T47D (cell line): ENCODE measurements at regions not wholly inside any gene's neighbourhood (a gene's known extent, or its start where the extent isn't known, plus 50 kb on each side); places are given as distances from the start of the nearest gene placed in this dataset.

Experiments
- DNase-seq, 2 experiments: peaks; one replicate each; pipeline versions ENCODE4 v3.0.0 to v3.0.0-alpha.2; 2011 to 2012; ENCODE audit warnings: low read depth in 1 of 2, low spot score in 1 of 2
- JUND ChIP-seq: IDR thresholded peaks from 2 replicates; pipeline ENCODE4 v1.6.1; 2012; ENCODE audit warnings: low read depth
- in situ Hi-C: cut with HindIII; loops from 2 replicates; pipeline ENCODE4 v1.10.0; 2016; ENCODE audit warnings: low sequenced_read_pairs, low pct_unique_long_range_greater_than_20kb

DNA sequence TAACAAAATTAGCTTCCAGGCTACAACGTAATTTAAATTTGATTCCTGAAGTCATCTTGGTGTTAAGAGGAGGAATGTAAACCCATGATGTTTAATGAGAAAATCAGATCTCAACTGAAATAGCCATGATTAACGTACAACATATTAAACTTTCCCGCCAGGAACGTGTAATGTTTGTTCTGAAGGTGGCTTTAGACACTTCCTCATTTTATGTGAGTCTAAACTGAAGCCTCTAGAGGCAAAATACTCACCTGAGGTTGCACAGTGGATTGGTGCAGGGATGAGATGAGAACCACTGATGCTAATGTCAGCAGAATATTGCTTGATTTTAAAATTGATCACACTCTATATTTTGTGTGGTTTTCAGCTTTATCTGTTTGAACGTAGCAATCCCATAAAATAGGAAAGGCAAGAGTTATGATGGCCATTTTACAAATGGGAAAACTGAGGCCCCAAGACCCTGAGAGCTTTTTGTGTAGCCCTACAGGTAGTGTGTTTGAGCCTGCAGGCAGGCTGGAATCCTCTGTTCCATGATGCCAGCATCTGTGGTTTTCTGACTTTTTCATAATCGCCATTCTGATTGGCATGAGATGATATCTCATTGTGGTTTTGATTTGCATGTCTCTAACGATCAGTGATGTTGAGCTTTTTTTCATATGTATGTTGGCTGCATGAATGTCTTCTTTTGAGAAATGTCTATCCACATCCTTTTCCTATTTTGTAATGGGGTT is 243.7 kb upstream of the BMPER start:
- TF ChIP-seq JUND: no peak
- no peak for DNase-seq
- in situ Hi-C loops: no loop called here

GRCh38 chr7:33666531-33666930 is 238.8 kb upstream of the BMPER start:
- in situ Hi-C loops: no loop called here
- no peak for DNase-seq
- no peak for TF ChIP-seq JUND

DNA sequence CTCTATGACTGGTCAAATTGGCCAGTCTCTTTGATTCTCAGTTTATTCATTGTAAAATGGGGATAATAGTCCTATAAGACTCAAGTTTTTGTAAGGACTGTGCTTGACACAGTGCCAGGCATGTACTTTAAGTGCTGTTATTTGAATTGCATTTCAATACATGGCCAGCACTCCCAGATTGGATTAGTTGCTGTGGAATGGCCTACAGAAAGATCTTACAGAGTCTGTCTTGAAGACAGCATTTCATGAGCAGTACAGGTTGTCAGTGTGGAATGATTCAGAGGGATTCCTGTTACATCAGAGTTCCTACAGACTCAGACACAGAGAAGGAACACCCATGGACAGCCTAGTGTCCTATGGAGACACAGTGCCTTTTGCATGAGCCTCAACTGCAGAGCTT is 238.1 kb upstream of the BMPER start:
- no peak for TF ChIP-seq JUND
- in situ Hi-C loops: no loop called here
- DNase-seq: no peak

- in situ Hi-C loops: no loop called here
- TF ChIP-seq JUND: no peak
Measured at GRCh38 chr7:33669251-33669670, 236.1 kb upstream of the BMPER start.

DNA sequence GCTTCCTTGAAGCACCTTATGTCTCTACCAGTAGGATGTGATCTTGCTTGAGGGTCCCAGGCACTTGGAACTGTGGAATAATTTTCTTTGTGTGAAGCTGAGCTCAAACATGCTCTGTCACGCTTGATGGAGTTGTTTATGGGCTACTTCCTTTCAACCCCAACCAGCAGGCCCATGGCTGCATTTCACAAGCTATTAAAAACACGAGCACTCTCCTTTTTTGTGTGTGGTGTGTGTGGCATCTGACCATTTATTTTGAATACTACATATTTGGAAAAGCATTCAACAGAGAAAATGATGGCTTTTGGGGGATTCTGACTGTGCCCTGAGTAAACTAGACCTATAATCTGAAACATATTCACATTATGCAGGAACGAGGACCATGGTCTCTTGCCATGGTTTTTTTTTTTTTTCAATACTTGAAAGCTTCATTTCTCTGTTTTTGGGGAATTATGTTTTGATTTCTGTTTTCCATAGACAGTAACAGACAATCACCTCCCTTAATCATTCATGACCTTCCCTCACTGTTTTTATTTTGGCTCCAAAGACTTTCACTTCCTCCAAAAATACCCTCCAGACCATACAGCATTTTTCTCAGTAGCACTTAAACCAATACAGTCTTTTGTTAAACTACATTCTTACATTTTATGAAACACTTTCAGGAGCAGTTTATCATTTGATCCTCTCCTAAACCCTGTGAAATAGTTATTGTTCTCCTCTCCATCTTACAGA is 233.6 kb upstream of the BMPER start:
- no peak for DNase-seq
- in situ Hi-C loops: no loop called here
- TF ChIP-seq JUND: no peak

More at GRCh38 chr7:33669251-33669670, 236.1 kb upstream of the BMPER start:
- peak in 1 of 2 experiments; percentile 45 for DNase-seq

- no peak for TF ChIP-seq JUND
- in situ Hi-C loops: no loop called here
- no peak for DNase-seq
Measured at GRCh38 chr7:33673029-33673700, 232.2 kb upstream of the BMPER start.

GRCh38 chr7:33674804-33675411 is 230.4 kb upstream of the BMPER start:
- TF ChIP-seq JUND: no peak
- in situ Hi-C loops: no loop called here
- DNase-seq: no peak

DNA sequence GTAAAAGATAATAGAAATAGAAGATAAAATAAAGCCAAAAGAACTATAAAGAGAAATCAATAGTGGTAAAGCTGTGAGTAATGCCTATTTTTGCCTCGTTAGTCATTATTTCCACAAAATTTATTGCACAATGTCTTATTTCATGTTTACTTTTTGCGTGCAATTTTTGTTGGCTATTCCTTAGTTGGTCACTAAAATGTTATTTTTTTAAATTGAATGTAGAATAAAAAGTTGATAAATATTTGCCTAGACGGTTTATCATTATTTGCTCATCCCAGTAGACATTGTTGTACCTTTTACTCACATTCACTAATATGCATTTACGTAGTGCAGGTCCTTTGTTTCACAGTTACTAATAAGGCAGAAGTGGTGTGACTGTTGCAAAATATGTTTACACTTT is 227.8 kb upstream of the BMPER start:
- TF ChIP-seq JUND: no peak
- in situ Hi-C loops: no loop called here
- DNase-seq: no peak

GRCh38 chr7:33678569-33679335 is 226.6 kb upstream of the BMPER start:
- DNase-seq: no peak
- in situ Hi-C loops: no loop called here
- TF ChIP-seq JUND: no peak

DNA sequence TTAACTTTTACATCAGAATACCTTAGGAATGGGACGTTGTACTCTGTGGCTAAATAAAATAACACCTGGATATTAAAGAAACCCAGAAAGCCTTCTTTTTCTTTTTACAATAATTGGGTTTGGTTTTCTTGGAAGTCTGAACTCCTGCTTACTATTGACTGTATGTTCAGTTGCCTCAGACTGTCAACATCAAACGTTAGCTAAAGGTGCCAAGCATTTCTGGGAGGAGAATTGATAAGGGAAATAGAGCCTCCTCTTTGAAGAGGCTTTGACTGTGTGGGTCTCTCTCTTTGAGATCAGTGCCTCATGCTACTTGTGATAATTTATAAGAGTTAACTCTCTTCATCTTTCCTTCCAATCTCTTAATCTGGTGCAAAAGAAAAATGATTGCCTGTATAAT is 224.7 kb upstream of the BMPER start:
- TF ChIP-seq JUND: no peak
- in situ Hi-C loops: no loop called here
- no peak for DNase-seq

GRCh38 chr7:33685503-33685902 is 219.8 kb upstream of the BMPER start:
- TF ChIP-seq JUND: no peak
- DNase-seq: no peak
- in situ Hi-C loops: no loop called here
